MG63 (cell line): ENCODE measurements at regions not wholly inside any gene's neighbourhood (a gene's known extent, or its start where the extent isn't known, plus 50 kb on each side); places are given as distances from the start of the nearest gene placed in this dataset.

ENCODE experiments used
- DNase-seq: peaks from one replicate; pipeline ENCODE4 v3.0.0-alpha.2; 2020
- H3K27me3 ChIP-seq: fragments of 250-450 bp; sonication (Bioruptor Pico); 2 replicates; pipeline ENCODE4 v1.5.1; 2020; ENCODE audit warnings: mild to moderate bottlenecking, moderate library complexity
- H3K36me3 ChIP-seq: fragments of 250-450 bp; sonication (Bioruptor Pico); 2 replicates; pipeline ENCODE4 v1.5.1; 2020; ENCODE audit warnings: mild to moderate bottlenecking, moderate library complexity
- H3K4me3 ChIP-seq: fragments of 250-450 bp; sonication (Bioruptor Pico); 2 replicates; pipeline ENCODE4 v1.5.1; 2020; ENCODE audit warnings: mild to moderate bottlenecking, moderate library complexity
- H3K9me3 ChIP-seq: fragments of 250-450 bp; sonication (Bioruptor Pico); 2 replicates; pipeline ENCODE4 v1.5.1; 2020; ENCODE audit warnings: mild to moderate bottlenecking, moderate library complexity

DNA sequence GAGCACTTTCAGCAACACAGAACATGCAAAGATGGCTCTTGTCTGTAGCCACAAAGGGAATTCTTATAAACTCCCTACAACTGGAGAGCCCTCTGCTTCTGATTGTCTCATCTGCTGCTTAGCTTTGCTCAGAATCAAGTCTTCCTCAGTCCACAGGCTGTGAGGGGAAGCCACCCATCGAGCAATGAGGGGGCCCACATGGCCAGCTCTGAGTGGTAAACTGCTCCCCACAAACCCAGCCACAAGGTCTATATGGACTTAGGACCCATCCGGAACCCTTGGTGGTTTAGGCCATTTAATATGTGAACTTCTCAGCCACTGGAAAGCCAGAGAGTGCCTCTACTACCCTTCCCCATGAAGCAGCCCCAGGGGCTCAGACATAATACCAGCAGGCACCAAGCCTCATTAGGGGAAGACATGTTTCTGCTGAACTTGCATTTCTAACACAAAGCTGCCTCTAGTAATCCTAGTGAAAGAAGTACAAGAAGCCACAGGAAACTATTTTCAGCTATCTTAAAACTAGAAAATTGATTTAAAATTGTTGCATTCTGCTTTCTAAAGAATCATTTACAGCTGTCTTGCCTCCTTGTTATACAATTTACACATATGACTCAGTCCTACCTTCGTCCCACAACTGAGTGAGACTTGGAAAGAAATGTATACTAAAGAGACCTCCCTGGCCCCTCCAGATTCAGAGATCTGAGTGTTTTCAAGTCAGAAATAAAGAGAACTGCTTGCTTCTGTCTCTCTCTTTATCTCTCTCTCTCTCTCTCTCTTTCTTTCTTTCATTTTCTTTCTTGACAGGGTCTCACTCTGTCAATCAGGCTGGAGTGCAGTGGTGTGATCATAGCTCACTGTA lies 90.2 kb downstream of the ESM1 start:
- Histone ChIP-seq H3K9me3 (no peaks in the 10 kb centered on the region), H3K27me3 (peaks cover 6% of the 10 kb centered on the region), H3K4me3 (no peak overlapping the region), H3K36me3 (no peaks in the 10 kb centered on the region)
- no peak for DNase-seq

DNA sequence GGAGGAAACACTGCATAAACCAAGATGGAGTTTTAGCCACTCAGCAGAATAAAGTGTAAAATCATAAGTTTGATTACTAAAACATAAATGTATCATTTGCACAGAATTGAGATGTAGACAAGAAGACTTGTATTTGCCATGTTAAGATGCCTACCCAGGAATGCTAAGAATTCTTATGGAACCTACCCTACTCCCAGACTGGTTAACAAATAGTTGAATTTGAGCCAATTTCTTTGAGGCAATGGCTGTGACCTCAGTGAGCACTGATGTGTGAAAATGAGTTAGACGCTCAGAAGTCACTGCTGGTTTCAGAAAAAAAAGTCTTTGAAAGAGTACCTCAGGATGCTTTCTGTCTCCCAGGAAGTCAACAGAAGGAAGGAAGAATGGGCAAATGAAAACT lies 95.6 kb downstream of the ESM1 start:
- no peak overlapping the region for H3K4me3 ChIP-seq
- H3K27me3 ChIP-seq = no peaks in the 10 kb centered on the region; the same call in 1 of the 2 replicates

DNA sequence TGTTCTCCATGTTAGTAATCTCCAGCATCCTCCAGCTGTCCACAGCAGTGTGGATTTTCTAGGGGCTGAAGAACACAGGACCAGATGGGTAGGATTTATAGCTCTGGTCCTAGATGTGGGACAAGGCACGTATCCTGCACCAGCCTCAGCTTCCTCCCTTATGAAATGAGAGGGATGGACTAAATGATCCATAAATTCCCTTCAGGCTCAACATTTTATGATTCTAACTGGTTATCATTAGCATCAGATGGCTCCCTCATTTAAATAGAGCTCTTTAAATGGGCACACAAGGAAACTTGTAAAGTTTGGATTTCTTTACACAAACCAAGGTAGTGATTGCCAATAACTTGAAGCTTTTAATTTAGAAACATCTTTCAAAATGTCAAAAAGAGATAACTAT lies 97.7 kb downstream of the ESM1 start:
- no peak for DNase-seq
- no peaks in the 10 kb centered on the region for H3K9me3 ChIP-seq
- no peaks in the 10 kb centered on the region for H3K27me3 ChIP-seq
- H3K4me3 ChIP-seq = no peak overlapping the region
- no peaks in the 10 kb centered on the region for H3K36me3 ChIP-seq

More for the DNA sequence above, 95.6 kb downstream of the ESM1 start:
- Histone ChIP-seq H3K36me3 (no peaks in the 10 kb centered on the region), H3K9me3 (no peaks in the 10 kb centered on the region)
- DNase-seq = no peak

DNA sequence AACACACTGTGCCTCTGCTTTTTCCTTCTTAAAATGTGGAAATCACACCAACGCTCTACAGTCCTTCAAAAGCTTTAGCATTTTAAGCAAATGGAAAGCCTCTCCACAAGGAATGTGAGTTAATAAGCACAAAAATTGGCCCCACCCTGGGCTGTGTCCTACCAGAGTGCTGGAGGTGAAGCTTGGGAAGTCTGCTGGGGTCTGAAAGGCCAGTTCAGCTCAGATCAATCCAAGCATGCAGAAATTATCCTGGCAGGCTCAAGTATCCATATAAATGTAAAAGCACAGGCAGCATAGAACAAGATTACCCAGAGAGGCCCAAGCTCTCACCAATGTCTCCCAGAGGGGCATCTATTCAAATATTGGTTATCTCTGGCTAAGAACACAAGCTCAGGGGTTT lies 98.5 kb downstream of the ESM1 start:
- no peaks in the 10 kb centered on the region for H3K9me3 ChIP-seq
- no peak overlapping the region for H3K4me3 ChIP-seq
- no peak for DNase-seq
- H3K36me3 ChIP-seq = no peaks in the 10 kb centered on the region
- no peaks in the 10 kb centered on the region for H3K27me3 ChIP-seq

DNA sequence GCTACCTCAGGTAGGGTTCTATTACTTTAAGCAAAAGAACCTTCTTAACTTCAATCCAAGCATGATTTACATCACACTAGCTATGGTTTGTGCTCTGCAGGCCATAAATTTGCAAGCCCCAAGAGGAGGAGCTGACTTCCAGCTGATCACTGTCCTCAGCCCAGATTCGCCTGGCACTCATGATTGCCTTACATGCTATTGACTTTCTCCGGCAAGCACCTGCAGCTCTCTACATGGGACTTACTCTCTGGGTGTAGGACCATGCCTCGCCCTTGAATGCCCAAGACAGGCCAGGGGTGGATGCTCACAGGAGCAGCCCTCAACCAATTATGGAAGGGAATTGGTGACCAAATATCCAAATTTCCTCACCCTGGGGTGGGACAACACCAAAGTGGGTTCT lies 99.8 kb downstream of the ESM1 start:
- Histone ChIP-seq H3K4me3 (no peak overlapping the region), H3K9me3 (no peaks in the 10 kb centered on the region), H3K27me3 (no peaks in the 10 kb centered on the region), H3K36me3 (no peaks in the 10 kb centered on the region)
- no peak for DNase-seq

DNA sequence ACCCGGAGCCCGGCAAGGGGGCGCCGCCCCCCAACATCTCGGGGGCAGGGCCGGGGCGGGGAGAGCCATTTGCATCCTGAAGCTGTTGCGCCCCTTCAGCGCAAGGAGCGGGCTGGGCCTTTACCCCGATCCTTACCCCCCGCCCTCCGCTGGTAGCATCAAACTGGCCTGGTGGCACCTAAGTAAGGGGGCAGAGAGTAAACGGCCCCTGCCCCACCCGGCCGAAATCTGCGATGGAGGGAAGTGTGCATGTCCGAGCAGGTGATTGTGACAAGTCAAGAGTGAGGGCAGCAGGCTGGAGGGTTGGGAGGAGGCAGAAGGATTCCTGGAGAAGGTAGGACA lies 101.2 kb downstream of the ESM1 start:
- Histone ChIP-seq H3K4me3 (no peak overlapping the region), H3K36me3 (no peaks in the 10 kb centered on the region)
- DNase-seq = no peak

DNA sequence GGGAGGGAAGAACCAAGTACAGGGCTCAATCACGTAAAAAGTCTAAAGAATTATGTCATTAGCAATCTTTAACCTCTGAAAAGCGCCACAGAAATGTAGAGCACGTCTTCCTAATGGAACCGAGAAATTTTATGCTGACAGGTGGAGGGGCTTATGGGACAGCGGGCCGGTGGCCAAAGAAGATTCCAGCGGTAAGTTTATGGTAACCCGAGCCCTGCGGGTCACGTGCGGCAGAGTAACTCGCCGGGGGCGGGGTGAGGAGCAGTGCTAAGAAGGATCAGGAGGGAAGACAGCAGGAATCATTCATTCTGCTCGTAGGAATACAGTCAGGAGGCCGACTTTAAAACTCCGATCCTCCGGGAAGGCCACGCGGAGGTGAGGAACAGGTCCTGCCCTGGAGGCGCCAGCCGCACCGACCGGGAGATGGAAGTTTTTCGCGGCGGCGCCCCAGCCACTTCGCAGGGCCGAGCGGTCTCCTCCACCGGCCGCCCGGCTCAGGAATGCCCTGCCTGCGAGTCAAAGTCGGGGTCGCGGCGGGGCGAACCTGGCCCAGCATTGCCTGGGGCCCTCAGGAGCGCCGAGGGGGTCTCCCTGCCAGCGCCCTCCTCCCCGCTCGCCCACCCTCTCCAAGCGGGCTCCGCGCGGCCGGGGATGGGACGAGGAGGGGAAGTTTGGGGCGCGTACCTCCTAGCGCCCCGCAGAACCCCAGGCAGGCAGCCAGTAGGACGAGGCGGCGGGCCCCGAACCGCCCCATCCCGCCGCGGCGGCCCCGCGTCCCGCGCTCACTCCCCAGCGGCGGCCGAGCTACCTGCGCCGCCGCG lies 101.8 kb downstream of the ESM1 start:
- DNase-seq = peak; percentile 69
- H3K4me3 ChIP-seq = peak overlapping the region; percentile 46
- H3K9me3 ChIP-seq = no peaks in the 10 kb centered on the region
- H3K36me3 ChIP-seq = no peaks in the 10 kb centered on the region
- H3K27me3 ChIP-seq = no peaks in the 10 kb centered on the region

More for the DNA sequence above, 101.2 kb downstream of the ESM1 start:
- H3K27me3 ChIP-seq = no peaks in the 10 kb centered on the region
- no peaks in the 10 kb centered on the region for H3K9me3 ChIP-seq

DNA sequence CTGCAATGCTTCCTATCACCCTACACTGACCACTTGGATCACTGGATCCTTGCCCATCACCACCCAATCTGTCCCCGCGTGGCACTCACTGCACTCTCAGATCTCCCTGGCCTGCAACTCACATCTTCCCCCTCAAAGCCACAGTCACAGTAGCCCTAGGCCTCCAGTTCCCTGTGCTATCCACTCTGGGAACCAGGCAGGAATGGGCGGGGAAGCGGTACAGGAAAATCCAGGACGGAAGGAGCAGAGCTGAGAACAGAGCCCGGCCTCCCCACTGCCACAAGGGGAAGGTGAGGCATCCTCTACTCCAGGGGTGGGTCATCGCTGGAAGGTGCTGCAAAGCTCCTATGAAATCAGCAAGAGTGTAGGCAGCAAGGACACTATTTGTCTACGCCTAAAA lies 102.6 kb downstream of the ESM1 start:
- Histone ChIP-seq H3K4me3 (no peak overlapping the region), H3K9me3 (no peaks in the 10 kb centered on the region), H3K27me3 (no peaks in the 10 kb centered on the region), H3K36me3 (no peaks in the 10 kb centered on the region)
- DNase-seq = no peak

DNA sequence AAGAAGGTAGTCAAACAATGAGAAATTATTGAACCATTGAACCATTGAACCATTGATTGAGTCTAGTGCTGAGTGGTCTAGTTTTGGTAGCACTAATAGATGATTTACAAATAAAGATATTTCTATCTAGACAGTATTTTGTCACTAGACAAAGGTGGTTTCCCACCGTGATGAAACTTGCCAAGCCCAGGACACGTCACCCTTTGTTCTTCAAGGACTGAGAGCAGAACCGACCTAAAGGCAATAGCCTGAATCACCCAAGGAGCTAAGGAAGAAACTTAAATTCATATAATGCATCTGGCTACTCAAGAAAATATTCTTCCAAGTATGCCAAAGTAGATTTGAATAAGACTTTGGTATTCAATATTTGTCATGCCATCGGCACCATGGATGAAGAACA lies 103.3 kb downstream of the ESM1 start:
- H3K36me3 ChIP-seq = no peaks in the 10 kb centered on the region
- H3K27me3 ChIP-seq = no peaks in the 10 kb centered on the region
- no peak for DNase-seq
- H3K4me3 ChIP-seq = no peak overlapping the region
- no peaks in the 10 kb centered on the region for H3K9me3 ChIP-seq

DNA sequence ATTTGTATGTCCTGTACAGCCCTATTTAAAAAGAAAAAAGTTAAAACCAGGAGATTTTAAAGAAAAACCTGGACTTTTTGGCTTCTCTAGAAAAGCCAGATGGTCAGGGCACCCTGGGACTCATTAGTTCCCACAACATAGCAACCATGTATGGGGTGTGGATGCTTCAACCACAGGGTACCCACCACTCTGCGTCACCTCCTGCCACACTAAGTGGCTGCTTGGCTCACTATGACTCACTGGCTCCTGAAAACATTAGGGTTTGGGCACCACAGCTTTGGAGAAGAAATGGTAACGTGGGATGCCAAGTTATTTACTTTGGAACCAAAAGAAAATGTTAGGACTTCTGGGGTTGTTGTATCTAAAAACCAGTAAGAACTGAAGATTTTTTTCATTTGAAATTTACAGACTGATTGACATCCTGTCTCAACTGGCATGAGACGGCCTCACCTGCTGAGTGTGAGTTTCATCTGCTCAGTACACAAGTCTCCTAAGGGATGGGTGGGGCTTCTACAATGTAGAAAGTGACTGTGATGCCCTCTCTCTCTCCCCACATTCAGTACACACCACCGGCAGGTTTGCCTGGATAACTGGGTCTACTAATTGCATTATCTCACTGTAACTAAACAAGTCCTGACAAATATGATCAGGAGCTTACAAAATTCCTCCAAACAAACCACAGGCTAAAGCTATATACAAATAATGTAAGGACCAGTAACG lies 103.9 kb downstream of the ESM1 start:
- no peak for DNase-seq
- H3K27me3 ChIP-seq = no peaks in the 10 kb centered on the region
- H3K36me3 ChIP-seq = no peaks in the 10 kb centered on the region
- H3K9me3 ChIP-seq = no peaks in the 10 kb centered on the region
- no peak overlapping the region for H3K4me3 ChIP-seq

DNA sequence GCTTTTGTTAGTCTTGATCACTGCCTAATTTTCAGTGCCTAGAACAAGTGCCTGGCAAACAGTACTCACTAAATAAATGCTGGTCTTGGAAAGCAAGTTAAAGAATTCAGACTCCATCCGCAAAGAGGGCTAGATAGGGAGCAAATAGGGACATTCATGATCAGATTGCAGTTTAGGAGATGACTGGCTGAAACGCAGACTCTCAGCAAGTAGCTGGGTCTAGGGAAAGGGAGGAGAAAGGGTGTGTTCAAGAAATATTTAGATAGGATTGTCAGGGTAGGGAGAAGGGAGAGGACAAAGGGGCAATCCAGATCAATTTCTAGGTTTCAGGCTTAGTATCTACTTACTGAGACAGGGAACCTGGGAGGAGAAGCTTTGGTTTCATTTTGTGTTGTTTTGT lies 108.4 kb downstream of the ESM1 start:
- Histone ChIP-seq H3K27me3 (no peaks in the 10 kb centered on the region), H3K9me3 (no peaks in the 10 kb centered on the region), H3K36me3 (no peaks in the 10 kb centered on the region), H3K4me3 (no peak overlapping the region)
- DNase-seq = no peak

DNA sequence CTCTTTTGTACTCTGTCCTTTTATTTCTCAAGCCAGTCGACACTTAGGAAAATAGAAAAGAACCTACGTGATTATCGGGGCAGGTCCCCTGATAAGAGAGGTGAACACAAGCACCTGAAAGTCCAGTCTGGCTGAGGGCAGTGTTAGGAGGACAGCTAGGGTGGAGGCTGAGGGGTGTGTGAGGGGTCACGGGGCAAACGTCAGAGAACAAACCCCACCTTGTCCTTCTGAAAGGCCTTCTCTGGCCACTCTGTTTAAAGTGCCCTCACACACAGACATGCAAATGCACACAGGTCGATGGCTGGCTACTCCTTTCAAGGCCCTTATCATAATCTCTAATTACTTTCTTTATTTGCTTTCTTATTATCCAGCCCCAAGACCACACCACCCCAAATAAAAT lies 108.8 kb downstream of the ESM1 start:
- H3K36me3 ChIP-seq = no peaks in the 10 kb centered on the region
- no peak overlapping the region for H3K4me3 ChIP-seq
- DNase-seq = no peak
- no peaks in the 10 kb centered on the region for H3K9me3 ChIP-seq
- H3K27me3 ChIP-seq = no peaks in the 10 kb centered on the region

DNA sequence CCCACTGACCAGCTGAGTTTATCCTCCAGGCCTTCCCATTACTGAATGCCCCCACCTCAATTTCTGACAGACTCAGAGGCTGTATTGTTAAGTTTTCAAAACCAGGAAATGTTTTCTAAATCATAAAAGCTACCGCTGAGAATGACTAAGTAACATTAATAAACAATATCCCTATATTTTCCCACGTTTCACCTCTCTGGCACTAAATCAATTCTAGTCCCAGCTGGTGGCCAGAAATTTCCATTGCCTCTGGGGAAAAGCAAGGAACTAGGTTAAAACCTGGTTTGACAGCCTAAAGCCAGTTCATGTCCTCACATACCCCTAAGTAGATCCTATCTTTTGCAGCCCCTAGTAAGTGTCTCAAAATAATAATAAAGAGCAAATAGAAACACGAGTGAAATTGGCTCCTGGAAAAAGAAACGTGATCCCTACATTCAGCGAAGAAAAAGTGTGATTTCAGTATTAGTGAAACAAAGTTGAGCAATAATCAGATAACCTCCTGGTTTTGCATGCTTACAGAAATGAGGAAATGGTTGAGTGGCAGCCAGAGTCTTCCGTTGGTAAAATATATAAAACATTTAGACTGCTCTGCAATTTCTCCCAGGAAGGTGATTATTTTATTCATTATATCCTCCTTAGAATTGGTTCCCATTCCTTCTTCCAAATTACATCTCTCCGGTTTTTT lies 110.9 kb downstream of the ESM1 start:
- no peaks in the 10 kb centered on the region for H3K9me3 ChIP-seq
- no peaks in the 10 kb centered on the region for H3K27me3 ChIP-seq
- H3K36me3 ChIP-seq = no peaks in the 10 kb centered on the region
- DNase-seq = no peak
- H3K4me3 ChIP-seq = no peak overlapping the region

DNA sequence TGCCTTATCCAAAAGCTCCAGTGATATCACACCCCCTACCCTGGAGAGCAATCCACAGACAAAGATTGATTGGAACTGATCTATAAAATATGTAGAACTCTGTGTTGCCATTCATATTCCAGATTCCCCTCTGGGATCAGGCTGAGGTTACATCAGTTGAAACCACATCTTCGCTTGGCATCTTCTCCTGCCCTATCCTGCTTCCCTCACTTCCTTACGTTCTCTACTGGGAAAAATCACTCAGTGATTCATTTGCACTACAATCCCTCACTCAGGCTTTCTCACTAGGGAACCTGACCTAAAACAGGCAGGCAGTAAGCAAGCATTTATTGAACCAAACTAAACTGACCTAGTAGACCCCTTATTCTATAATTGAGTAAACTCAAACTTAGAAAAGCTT lies 111.7 kb downstream of the ESM1 start:
- H3K27me3 ChIP-seq = no peaks in the 10 kb centered on the region
- no peaks in the 10 kb centered on the region for H3K36me3 ChIP-seq
- no peaks in the 10 kb centered on the region for H3K9me3 ChIP-seq
- no peak for DNase-seq
- no peak overlapping the region for H3K4me3 ChIP-seq

DNA sequence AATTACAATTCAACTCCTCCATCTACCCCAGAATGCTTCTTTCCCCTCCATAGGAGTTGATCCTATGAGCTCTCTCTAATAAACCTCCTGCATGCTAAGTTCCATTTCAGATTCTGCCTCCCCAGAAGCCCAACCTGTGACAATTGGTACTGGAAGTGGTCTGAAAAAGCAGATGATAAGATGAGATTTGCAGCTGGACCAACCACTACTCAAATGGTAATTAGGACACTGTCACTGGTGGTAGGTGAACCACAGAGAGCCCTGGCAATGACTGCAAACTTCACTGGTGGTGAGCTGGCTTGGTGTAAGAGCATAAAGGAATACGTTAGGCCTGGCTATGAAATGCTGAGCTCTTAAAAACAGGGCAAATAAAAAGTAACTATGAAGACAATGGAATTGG lies 112.6 kb downstream of the ESM1 start:
- Histone ChIP-seq H3K36me3 (no peaks in the 10 kb centered on the region), H3K4me3 (no peak overlapping the region), H3K27me3 (no peaks in the 10 kb centered on the region), H3K9me3 (no peaks in the 10 kb centered on the region)
- DNase-seq = no peak

DNA sequence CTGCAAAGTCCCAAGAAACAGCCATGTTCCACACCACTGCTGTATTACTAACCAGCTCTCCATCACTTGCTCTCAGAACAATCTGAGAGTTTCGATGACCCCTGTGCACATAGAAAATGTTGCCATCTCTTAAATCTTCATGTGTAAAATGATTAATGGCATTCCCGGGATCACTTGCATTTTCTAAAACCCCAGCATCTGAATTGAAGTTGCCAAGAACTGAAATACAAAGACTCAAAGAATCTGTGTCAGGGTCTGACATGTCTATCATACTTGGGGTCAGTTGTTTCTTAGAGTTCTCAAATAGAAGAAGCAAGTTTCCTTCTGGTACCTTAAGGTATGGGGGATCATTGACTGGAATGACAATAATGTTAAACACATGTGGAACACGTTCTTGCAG lies 115.1 kb downstream of the ESM1 start:
- H3K36me3 ChIP-seq = no peaks in the 10 kb centered on the region
- H3K27me3 ChIP-seq = no peaks in the 10 kb centered on the region
- DNase-seq = no peak
- H3K9me3 ChIP-seq = no peaks in the 10 kb centered on the region
- H3K4me3 ChIP-seq = no peak overlapping the region

DNA sequence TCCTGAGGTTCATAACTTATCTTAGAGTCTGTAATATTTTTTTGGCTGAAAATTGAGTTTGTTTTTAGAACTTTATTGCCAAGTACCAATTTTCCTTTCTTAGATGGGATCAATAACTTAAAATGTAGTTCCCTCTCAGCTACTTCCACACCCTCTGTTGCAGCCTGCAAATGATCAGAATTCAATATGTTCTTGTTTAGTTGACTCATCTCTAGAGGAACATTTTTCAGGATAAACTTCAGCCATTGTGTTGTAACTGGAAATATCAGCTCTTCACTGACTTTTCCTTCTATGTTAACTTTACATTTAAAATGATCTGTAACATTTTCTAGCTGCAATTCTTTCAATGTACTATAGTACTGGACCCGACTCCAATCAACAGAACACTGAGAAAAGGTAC lies 115.7 kb downstream of the ESM1 start:
- no peak for DNase-seq
- H3K9me3 ChIP-seq = no peaks in the 10 kb centered on the region
- no peaks in the 10 kb centered on the region for H3K36me3 ChIP-seq
- H3K4me3 ChIP-seq = no peak overlapping the region
- H3K27me3 ChIP-seq = no peaks in the 10 kb centered on the region
